PC-3 (cell line): ENCODE measurements at regions not wholly inside any gene's neighbourhood (a gene's known extent, or its start where the extent isn't known, plus 50 kb on each side); places are given as distances from the start of the nearest gene placed in this dataset.

Source experiments
- ATAC-seq: fragments of 200-7000 bp; cut with Tn5 transposase; 2 replicates; pipeline ENCODE4 v1.9.1; 2020; ENCODE audit warnings: mild to moderate bottlenecking, moderate library complexity
- BruUV-seq: library from RNA; stranded (reverse); fragments of 400-500 nt; replicated peaks from 2 replicates; lab custom pipeline; 2021; lab: Mats Ljungman, UMichigan
- CTCF ChIA-PET: fragments of 300-600 bp; sonication (Branson Sonifier 250); formaldehyde crosslinking; loops from one replicate; lab custom pipeline; 2022; ENCODE audit warnings: antibody characterized with exemption; lab: Charles Lee
- POLR2A ChIA-PET: fragments of 300-600 bp; sonication (Branson Sonifier 250); formaldehyde crosslinking; loops from one replicate; lab custom pipeline; 2022; ENCODE audit warnings: antibody characterized with exemption; ENCODE audit not compliant: unreplicated experiment; lab: Charles Lee
- DNase-seq: peaks from one replicate; pipeline ENCODE4 v3.0.0-alpha.2; 2015
- H2AFZ ChIP-seq: fragments of 300-600 bp; sonication (generic); 2 replicates; pipeline ENCODE4 v1.6.0; 2016; ENCODE audit warnings: antibody characterized with exemption, low read length
- H3F3A ChIP-seq: fragments of 300-600 bp; sonication (generic); one replicate; pipeline ENCODE4 v1.6.0; 2017; ENCODE audit warnings: antibody characterized with exemption, low read length, control low read depth, mild to moderate bottlenecking; ENCODE audit not compliant: unreplicated experiment
- H3K27ac ChIP-seq: fragments of 300-600 bp; sonication (generic); 2 replicates; pipeline ENCODE4 v1.5.1; 2016; ENCODE audit warnings: mild to moderate bottlenecking, low read length
- H3K27me3 ChIP-seq: fragments of 300-600 bp; sonication (generic); 2 replicates; pipeline ENCODE4 v1.6.1; 2016; ENCODE audit warnings: low read length, mixed read lengths
- H3K36me3 ChIP-seq: fragments of 300-600 bp; sonication (generic); 2 replicates; pipeline ENCODE4 v1.6.1; 2016; ENCODE audit warnings: low read depth, mixed run types, low read length, mixed read lengths
- H3K4me1 ChIP-seq: fragments of 300-600 bp; sonication (generic); 2 replicates; pipeline ENCODE4 v1.5.1; 2016; ENCODE audit warnings: low read length; ENCODE audit not compliant: insufficient read depth
- H3K4me2 ChIP-seq: fragments of 300-600 bp; sonication (generic); 2 replicates; pipeline ENCODE4 v1.6.0; 2016; ENCODE audit warnings: low read length
- H3K4me3 ChIP-seq: fragments of 300-600 bp; sonication (generic); 2 replicates; pipeline ENCODE4 v1.5.1; 2016; ENCODE audit warnings: mild to moderate bottlenecking, low read length, mixed read lengths
- H3K79me2 ChIP-seq: fragments of 300-600 bp; sonication (generic); 2 replicates; pipeline ENCODE4 v1.6.1; 2017; ENCODE audit warnings: low read length, mixed read lengths
- H3K9ac ChIP-seq: fragments of 300-600 bp; sonication (generic); 2 replicates; pipeline ENCODE4 v1.6.0; 2016; ENCODE audit warnings: mild to moderate bottlenecking, low read length
- H3K9me2 ChIP-seq: fragments of 300-600 bp; sonication (generic); replicated peaks from 2 replicates; pipeline ENCODE4 v1.6.1; 2016; ENCODE audit warnings: mixed run types, low read length, mixed read lengths
- H3K9me3 ChIP-seq: fragments of 300-600 bp; sonication (generic); 2 replicates; pipeline ENCODE4 v1.6.1; 2016; ENCODE audit warnings: low read length, mixed read lengths
- H4K20me1 ChIP-seq: fragments of 300-600 bp; sonication (generic); 2 replicates; pipeline ENCODE4 v1.6.1; 2016; ENCODE audit warnings: low read length, mixed read lengths
- CTCF ChIP-seq: fragments of 300-600 bp; sonication (generic); conservative IDR thresholded peaks from 2 replicates; pipeline ENCODE4 v1.5.1; 2017; ENCODE audit warnings: antibody characterized with exemption, low read depth, mild to moderate bottlenecking, low read length
- EZH2 ChIP-seq: fragments of 300-600 bp; sonication (generic); IDR thresholded peaks from one replicate; pipeline ENCODE4 v1.6.1; 2017; ENCODE audit warnings: antibody characterized with exemption, mild to moderate bottlenecking, low read length; ENCODE audit not compliant: unreplicated experiment
- EZH2phosphoT487 ChIP-seq: fragments of 300-600 bp; sonication (generic); IDR thresholded peaks from 2 replicates; pipeline ENCODE4 v1.6.1; 2018; ENCODE audit warnings: mild to moderate bottlenecking, antibody characterized with exemption, low read length, borderline replicate concordance
- intact Hi-C: fragments of 100-400 bp; cut with micrococcal nuclease; formaldehyde crosslinking; loops from 2 replicates; pipeline ENCODE4 v1.9.0; 2023

GRCh38 chr11:70488171-70488703, 89.9 kb downstream of the CTTN start:
- POLR2A ChIA-PET = no interaction called here
- no peak for ATAC-seq

GRCh38 chr11:70489276-70489675, 90.9 kb downstream of the CTTN start:
- no peaks in the 10 kb centered on the region for H3K4me1 ChIP-seq
- H3K27me3 ChIP-seq = no peaks in the 10 kb centered on the region
- no peaks in the 10 kb centered on the region for H4K20me1 ChIP-seq
- no TSS peak for BruUV-seq
- no peaks in the 10 kb centered on the region for H3F3A ChIP-seq
- H3K4me2 ChIP-seq = no peak overlapping the region
- TF ChIP-seq EZH2 = no peak
- no peak for TF ChIP-seq EZH2phosphoT487
- TF ChIP-seq CTCF = no peak
- no peak overlapping the region for H3K9ac ChIP-seq
- H3K36me3 ChIP-seq = peaks cover 12% of the 10 kb centered on the region
- ChIA-PET CTCF (no interaction called here), POLR2A (no interaction called here)
- no peak overlapping the region for H3K4me3 ChIP-seq
- H3K9me3 ChIP-seq = peaks cover 16% of the 10 kb centered on the region
- intact Hi-C loops = no loop called here
- ATAC-seq (no peak), DNase-seq (no peak)
- H3K9me2 ChIP-seq = no peaks in the 10 kb centered on the region
- H3K27ac ChIP-seq = no peak overlapping the region
- no peak overlapping the region for H2AFZ ChIP-seq
- no peaks in the 10 kb centered on the region for H3K79me2 ChIP-seq

More at GRCh38 chr11:70488171-70488703, 89.9 kb downstream of the CTTN start:
- no peak overlapping the region for H3K9ac ChIP-seq
- H3K4me1 ChIP-seq = peaks cover 9% of the 10 kb centered on the region
- DNase-seq = no peak
- peaks cover 16% of the 10 kb centered on the region for H3K9me3 ChIP-seq
- no TSS peak for BruUV-seq
- no peaks in the 10 kb centered on the region for H4K20me1 ChIP-seq
- peaks cover 12% of the 10 kb centered on the region for H3K36me3 ChIP-seq
- intact Hi-C loops = no loop called here
- no peaks in the 10 kb centered on the region for H3K27me3 ChIP-seq
- H3K4me2 ChIP-seq = no peak overlapping the region
- no peaks in the 10 kb centered on the region for H3K79me2 ChIP-seq
- TF ChIP-seq EZH2 (no peak), CTCF (no peak)
- CTCF ChIA-PET = no interaction called here
- H3K4me3 ChIP-seq = no peak overlapping the region
- no peak overlapping the region for H3K27ac ChIP-seq
- no peak overlapping the region for H2AFZ ChIP-seq
- H3F3A ChIP-seq = no peaks in the 10 kb centered on the region
- H3K9me2 ChIP-seq = no peaks in the 10 kb centered on the region

GRCh38 chr11:70490208-70490607, 91.9 kb downstream of the CTTN start:
- H3K9me3 ChIP-seq = peaks cover 16% of the 10 kb centered on the region
- POLR2A ChIA-PET = no interaction called here
- H3K9ac ChIP-seq = no peak overlapping the region
- CTCF ChIA-PET = no interaction called here
- no peak overlapping the region for H3K4me2 ChIP-seq
- H4K20me1 ChIP-seq = no peaks in the 10 kb centered on the region
- intact Hi-C loops = no loop called here
- TF ChIP-seq EZH2 (no peak), EZH2phosphoT487 (no peak), CTCF (no peak)
- no peaks in the 10 kb centered on the region for H3F3A ChIP-seq
- H3K4me3 ChIP-seq = no peak overlapping the region
- DNase-seq = no peak
- ATAC-seq = no peak
- no peaks in the 10 kb centered on the region for H3K4me1 ChIP-seq
- H3K27ac ChIP-seq = no peak overlapping the region
- BruUV-seq = no TSS peak
- H3K9me2 ChIP-seq = no peaks in the 10 kb centered on the region
- H3K27me3 ChIP-seq = no peaks in the 10 kb centered on the region
- peaks cover 12% of the 10 kb centered on the region for H3K36me3 ChIP-seq
- H3K79me2 ChIP-seq = no peaks in the 10 kb centered on the region
- no peak overlapping the region for H2AFZ ChIP-seq
